ENCODE measurements at regions not wholly inside any gene's neighbourhood (a gene's known extent, or its start where the extent isn't known, plus 50 kb on each side); places are given as distances from the start of the nearest gene placed in this dataset.

DNA sequence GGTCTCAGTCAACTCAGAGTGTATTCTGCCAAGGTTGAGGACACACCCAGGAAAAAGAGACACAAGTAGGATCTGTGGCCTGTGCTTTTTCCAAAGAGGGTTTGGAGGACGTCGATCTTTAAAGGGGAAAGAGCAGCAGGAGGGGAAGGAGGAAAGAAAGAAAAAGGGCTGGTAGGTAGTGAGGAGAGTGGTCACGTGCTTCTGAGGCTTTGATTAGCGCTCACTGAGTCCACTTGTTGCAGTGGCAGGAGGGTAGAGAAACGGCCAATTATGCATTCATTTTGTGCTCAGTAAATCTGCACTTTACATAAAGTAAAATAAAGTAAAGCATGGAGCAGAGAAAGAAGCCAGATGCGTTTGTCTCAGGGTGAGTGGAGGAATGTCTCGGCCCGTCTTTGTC, 126.0 kb upstream of the VSTM2B start:
- DNase-seq (ENCODE audit: low spot score in 2 of 2, unreplicated experiment in 2 of 2) = no peak
- Mint-ChIP-seq H3K27ac (no peak overlapping the region), H3K36me3 (no peaks in the 10 kb centered on the region), H3K9me3 (no peaks in the 10 kb centered on the region), H3K4me1 (peaks cover 63% of the 10 kb centered on the region), H3K4me3 (no peak overlapping the region), H3K27me3 (ENCODE audit: low read depth) (peaks cover 21% of the 10 kb centered on the region)
- TF ChIP-seq, protein P1, sequence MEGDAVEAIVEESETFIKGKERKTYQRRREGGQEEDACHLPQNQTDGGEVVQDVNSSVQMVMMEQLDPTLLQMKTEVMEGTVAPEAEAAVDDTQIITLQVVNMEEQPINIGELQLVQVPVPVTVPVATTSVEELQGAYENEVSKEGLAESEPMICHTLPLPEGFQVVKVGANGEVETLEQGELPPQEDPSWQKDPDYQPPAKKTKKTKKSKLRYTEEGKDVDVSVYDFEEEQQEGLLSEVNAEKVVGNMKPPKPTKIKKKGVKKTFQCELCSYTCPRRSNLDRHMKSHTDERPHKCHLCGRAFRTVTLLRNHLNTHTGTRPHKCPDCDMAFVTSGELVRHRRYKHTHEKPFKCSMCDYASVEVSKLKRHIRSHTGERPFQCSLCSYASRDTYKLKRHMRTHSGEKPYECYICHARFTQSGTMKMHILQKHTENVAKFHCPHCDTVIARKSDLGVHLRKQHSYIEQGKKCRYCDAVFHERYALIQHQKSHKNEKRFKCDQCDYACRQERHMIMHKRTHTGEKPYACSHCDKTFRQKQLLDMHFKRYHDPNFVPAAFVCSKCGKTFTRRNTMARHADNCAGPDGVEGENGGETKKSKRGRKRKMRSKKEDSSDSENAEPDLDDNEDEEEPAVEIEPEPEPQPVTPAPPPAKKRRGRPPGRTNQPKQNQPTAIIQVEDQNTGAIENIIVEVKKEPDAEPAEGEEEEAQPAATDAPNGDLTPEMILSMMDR (IDR thresholded peaks at IDR 0.05; ENCODE audit: unreplicated experiment) = no peak

DNA sequence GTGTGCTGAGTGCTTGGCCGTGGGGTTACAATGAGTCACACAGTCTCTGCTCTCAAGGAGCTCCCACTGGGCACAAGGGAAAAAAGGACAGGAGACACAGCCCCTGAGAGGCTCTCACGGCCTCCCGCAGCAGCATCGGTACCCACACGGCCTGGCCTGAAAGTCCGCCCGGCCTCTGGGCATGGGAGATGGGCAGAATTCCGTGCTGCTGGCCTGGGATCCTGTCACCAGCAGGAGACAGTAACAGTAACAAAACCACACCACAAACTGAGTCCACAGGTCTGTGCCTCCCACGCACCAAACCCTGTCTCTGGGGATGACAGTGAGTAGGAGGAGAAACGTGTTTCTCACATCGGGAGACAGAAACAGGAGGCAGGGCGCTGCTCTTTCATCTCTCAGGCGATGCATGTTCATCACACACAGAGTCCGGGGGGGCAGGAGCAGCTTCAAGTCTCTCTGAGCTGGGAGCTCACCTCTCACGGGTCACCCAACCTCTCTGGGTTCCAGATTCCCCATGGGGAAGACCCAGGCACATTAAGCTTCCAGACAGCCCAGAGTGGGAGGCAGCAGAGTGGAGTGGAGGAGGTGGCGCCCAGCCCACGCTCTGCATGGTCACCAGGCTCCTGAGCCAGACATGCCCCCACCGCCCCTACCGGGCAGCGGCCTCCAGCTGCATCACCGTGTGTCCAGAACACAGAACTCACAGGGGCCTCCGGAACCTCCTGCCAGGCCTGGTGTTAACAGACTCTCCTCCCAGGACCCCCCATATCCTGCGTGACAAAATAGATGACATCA, 124.7 kb upstream of the VSTM2B start:
- H3K4me3 Mint-ChIP-seq = no peak overlapping the region

DNA sequence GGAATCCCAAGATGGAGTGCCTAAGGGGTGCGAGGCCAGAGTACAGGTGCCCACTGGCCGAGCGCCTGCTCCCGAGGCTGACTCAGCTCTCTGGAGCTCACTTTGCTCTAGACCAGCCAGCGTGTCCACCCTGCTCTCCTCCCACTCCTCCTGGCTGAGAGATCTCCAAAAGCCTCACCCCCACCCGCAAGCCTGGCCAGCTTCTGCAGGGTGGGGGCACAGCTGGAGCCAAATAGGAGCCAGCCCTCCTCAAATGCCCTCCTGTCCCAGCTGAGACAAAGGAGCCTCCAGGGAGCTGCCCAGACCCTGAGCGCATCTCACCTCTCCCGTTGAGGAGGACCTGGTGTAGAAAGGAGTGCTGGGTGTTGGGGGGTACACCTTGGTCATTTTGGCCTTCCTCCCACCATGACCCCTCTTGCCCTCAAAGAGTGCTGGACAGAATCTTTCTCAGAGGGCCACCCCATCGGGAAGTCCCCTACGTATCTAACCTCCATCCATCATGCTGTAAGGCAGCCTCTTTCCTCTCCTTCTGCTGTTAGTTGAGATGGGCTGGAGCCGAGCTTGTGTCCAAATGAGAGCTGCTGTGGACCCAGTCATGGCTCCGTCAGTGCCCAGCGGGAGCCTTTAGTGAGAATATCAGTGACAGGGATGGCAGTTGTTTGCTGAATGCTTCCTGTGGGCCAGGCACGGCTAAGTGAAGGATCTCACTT, 123.9 kb upstream of the VSTM2B start:
- Mint-ChIP-seq H3K36me3 (no peaks in the 10 kb centered on the region), H3K4me3 (no peak overlapping the region), H3K27me3 (ENCODE audit: low read depth) (peaks cover 21% of the 10 kb centered on the region), H3K9me3 (no peaks in the 10 kb centered on the region), H3K27ac (no peak overlapping the region), H3K4me1 (peaks cover 60% of the 10 kb centered on the region)
- TF ChIP-seq, protein P1 (IDR thresholded peaks at IDR 0.05; ENCODE audit: unreplicated experiment) = no peak
- DNase-seq (ENCODE audit: low spot score in 2 of 2, unreplicated experiment in 2 of 2) = no peak

More for the DNA sequence above, 124.7 kb upstream of the VSTM2B start:
- Mint-ChIP-seq H3K27ac (no peak overlapping the region), H3K4me1 (peaks cover 64% of the 10 kb centered on the region), H3K27me3 (ENCODE audit: low read depth) (peaks cover 21% of the 10 kb centered on the region), H3K36me3 (no peaks in the 10 kb centered on the region), H3K9me3 (no peaks in the 10 kb centered on the region)
- TF ChIP-seq, protein P1 (IDR thresholded peaks at IDR 0.05; ENCODE audit: unreplicated experiment) = no peak
- no peak for DNase-seq (ENCODE audit: low spot score in 2 of 2, unreplicated experiment in 2 of 2)

DNA sequence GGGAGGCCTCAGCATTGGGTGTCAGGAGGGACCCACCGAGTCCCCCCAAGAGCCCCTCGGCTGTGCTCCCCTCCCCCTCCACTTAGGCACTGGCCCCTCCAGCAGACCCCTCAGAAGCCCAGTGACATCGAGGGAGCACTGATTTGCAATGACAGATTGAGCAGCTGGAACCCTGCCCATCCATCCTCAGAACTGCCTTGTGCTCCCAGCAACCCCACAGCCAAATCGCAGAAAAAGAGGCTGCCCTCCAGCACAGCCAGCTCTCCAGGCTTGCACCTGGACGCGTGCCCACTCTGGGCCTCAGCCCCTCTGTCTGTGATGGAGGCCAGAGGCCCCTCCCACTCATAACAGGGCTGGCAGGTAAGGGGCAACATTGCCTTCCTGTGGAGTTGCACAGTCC, 123.2 kb upstream of the VSTM2B start:
- peaks cover 56% of the 10 kb centered on the region for H3K4me1 Mint-ChIP-seq
- no peak for DNase-seq (ENCODE audit: low spot score in 2 of 2, unreplicated experiment in 2 of 2)

DNA sequence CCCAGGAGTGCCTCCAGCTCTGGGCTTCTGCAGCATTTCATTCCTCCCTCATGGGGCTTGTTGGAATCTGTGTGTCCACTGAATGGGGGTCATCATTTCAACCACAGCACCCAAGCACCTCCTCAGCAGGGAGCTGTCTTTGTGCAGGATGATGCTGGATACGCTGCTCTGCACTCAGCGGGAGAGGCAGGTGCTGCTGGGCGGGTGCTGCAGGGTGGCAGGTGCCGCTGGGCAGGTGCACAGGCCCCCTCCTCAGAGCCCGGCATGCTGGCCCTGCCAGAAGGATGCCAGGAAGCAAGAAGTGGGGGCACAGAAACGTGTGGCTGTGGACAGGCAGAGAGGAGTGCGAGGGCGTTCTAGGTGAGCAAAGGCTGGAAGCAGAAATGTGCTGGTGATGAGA, 121.8 kb upstream of the VSTM2B start:
- H3K4me1 Mint-ChIP-seq = peaks cover 56% of the 10 kb centered on the region
- no peak overlapping the region for H3K4me3 Mint-ChIP-seq
- DNase-seq (ENCODE audit: low spot score in 2 of 2, unreplicated experiment in 2 of 2) = no peak
- no peaks in the 10 kb centered on the region for H3K36me3 Mint-ChIP-seq
- no peaks in the 10 kb centered on the region for H3K9me3 Mint-ChIP-seq
- peak overlapping the region; percentile 48 for H3K27ac Mint-ChIP-seq
- H3K27me3 Mint-ChIP-seq (ENCODE audit: low read depth) = peaks cover 23% of the 10 kb centered on the region
- TF ChIP-seq, protein P1 (IDR thresholded peaks at IDR 0.05; ENCODE audit: unreplicated experiment) = no peak

More for the DNA sequence above, 123.2 kb upstream of the VSTM2B start:
- H3K4me3 Mint-ChIP-seq = no peak overlapping the region
- H3K27ac Mint-ChIP-seq = no peak overlapping the region
- TF ChIP-seq, protein P1 (IDR thresholded peaks at IDR 0.05; ENCODE audit: unreplicated experiment) = no peak
- H3K36me3 Mint-ChIP-seq = no peaks in the 10 kb centered on the region
- H3K27me3 Mint-ChIP-seq (ENCODE audit: low read depth) = peaks cover 21% of the 10 kb centered on the region
- H3K9me3 Mint-ChIP-seq = no peaks in the 10 kb centered on the region
